ENCODE measurements at regions not wholly inside any gene's neighbourhood (a gene's known extent, or its start where the extent isn't known, plus 50 kb on each side); places are given as distances from the start of the nearest gene placed in this dataset.

DNA sequence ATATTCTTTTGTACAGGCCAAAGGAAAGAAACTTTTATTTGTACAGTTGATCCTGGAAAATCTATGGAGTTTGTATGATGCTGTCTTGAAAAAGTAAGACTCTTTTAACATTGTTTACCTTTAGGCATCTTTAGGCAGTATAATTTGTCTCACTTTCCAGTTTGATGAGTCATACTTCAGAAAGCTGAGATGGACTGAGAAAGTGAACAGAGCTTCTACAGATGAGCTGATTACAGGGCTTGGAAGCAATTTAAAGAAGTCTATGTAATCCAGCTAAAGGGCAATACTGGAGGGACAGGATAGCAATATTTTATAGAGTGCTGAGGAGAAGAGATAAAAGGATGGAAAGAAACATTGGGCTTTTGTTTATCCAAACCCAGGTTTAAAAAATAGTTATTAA lies 123.5 kb upstream of the GOLGA6L4 start:
- TF ChIP-seq, protein P1, sequence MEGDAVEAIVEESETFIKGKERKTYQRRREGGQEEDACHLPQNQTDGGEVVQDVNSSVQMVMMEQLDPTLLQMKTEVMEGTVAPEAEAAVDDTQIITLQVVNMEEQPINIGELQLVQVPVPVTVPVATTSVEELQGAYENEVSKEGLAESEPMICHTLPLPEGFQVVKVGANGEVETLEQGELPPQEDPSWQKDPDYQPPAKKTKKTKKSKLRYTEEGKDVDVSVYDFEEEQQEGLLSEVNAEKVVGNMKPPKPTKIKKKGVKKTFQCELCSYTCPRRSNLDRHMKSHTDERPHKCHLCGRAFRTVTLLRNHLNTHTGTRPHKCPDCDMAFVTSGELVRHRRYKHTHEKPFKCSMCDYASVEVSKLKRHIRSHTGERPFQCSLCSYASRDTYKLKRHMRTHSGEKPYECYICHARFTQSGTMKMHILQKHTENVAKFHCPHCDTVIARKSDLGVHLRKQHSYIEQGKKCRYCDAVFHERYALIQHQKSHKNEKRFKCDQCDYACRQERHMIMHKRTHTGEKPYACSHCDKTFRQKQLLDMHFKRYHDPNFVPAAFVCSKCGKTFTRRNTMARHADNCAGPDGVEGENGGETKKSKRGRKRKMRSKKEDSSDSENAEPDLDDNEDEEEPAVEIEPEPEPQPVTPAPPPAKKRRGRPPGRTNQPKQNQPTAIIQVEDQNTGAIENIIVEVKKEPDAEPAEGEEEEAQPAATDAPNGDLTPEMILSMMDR (IDR thresholded peaks at IDR 0.05; ENCODE audit: low read length), result no peak
- TF ChIP-seq EZH2 (IDR thresholded peaks at IDR 0.05; ENCODE audit: borderline replicate concordance, low read length), result no peak

Measured in OCI-LY1 (cell line).